GM18505 (cell line): ENCODE measurements at regions not wholly inside any gene's neighbourhood (a gene's known extent, or its start where the extent isn't known, plus 50 kb on each side); places are given as distances from the start of the nearest gene placed in this dataset.
"Not testable (repeated sequence)": the region's sequence is repeated elsewhere in the genome, so short reads cannot be mapped to it uniquely, and the experiment has no call there.

Source experiments
- ATAC-seq: cut with Tn5 transposase; IDR thresholded peaks from one replicate; pipeline ENCODE4 v1.9.1; 2021; ENCODE audit not compliant: unreplicated experiment
- POLR2A ChIP-seq: IDR thresholded peaks from 4 replicates; pipeline ENCODE4 v1.6.1; 2011; ENCODE audit warnings: borderline replicate concordance; ENCODE audit not compliant: insufficient read depth, insufficient read length; ENCODE audit errors: extremely low read depth

DNA sequence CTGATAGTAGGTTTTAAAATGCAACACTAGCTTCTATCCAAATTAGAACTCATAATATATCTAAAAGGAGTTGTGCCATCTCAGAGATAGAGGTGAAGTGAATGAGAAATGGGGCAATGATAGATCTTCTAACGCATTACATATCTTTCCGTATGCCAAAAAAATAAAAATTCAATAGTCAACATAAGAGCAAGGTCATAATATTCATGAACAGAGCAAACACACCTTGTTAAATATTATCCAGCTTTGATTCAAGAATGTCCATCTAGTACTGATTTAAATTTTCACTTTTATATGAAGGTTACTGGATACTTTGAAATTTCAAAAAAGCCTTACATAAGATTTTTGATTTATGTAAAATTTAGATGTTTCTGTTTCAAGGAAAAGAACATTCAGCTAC, 554.5 kb downstream of the NSUN3 start:
- no peak for ATAC-seq
- TF ChIP-seq POLR2A = no peak

DNA sequence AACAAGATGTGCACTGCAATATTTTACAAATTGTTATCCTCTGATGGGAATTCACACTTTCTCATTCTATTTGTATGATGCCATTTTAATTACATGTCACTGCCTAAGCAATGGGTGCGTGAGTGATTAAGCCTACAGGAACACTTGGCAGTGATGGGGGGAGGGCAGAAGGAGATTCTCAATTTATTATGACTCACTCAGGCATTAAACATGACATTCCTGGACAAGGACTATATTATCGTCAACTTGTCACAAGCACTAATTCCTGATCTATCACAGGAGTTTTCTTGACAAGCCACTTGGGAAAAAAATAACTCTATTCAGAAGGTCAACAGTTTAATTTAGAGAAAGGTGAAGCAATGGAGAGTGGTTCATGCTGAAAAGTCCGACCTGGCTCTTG, 556.8 kb downstream of the NSUN3 start:
- no peak for TF ChIP-seq POLR2A
- ATAC-seq = no peak

- TF ChIP-seq POLR2A = no peak
- ATAC-seq = no peak
These were observed 563.7 kb downstream of the NSUN3 start for GRCh38 chr3:94626573-94626972.

DNA sequence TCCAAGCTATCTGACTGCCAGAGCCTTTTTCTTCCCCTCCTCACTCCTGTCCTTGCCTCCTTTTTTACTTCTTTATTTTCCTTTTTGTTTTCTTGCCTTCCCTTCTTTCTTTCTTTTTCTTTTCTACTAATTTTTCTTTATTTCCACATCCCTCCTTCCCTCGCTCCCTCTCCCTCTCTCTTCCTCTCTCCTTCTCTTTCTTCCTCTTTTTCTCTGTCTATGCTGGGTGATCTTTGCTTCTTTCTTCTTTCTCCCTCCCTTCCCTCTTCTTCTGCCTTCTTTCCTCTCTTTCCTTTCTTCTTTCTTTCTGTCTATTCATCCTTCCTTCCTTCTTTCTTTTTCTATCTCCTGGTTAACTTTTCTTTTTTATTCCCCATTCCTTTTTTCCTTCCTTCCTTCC, 564.8 kb downstream of the NSUN3 start:
- TF ChIP-seq POLR2A = no peak

DNA sequence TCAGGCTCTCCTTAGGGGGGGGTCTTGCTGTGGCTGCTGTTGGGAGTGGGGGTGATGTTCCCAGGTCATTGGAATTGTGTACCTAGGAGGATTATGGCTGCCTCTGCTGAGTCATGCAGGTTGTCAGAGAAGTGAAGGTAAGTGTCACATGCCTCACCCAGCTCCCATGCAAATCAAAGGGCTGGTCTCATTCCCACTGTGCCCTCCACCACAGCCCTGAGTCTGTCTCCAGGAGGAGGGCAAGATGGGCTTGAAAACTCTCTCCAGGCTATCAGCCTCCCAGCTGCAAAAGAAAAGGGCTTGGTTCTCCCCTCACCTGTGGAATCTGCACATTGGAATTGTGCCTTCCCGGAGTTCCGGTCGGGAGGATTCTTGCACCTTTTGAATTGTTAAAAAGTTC, 580.5 kb downstream of the NSUN3 start:
- no peak for ATAC-seq
- no peak for TF ChIP-seq POLR2A

More for the DNA sequence above, 564.8 kb downstream of the NSUN3 start:
- no peak for ATAC-seq

- ATAC-seq = no peak
- TF ChIP-seq POLR2A = no peak
These were observed 582.9 kb downstream of the NSUN3 start for GRCh38 chr3:94645790-94646189.

DNA sequence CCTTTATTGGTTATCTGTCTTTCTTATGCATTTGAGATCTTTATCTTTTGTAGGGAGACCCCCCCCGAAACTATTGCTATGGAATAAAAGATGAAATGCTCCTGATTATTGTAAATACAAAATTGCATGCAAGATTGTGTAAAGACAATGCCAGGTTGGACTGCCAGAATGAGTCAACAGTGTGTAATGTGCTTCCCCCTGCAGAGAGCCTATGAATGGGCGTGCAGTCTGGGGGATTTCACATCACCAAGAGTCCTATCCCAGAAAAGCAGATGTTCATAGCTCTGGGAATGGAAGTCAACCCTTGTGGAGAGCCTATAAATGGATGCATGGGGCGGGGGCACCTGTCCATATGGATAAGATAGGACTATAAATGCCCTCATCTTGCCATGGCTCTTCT, 584.3 kb downstream of the NSUN3 start:
- no peak for ATAC-seq
- TF ChIP-seq POLR2A = no peak

DNA sequence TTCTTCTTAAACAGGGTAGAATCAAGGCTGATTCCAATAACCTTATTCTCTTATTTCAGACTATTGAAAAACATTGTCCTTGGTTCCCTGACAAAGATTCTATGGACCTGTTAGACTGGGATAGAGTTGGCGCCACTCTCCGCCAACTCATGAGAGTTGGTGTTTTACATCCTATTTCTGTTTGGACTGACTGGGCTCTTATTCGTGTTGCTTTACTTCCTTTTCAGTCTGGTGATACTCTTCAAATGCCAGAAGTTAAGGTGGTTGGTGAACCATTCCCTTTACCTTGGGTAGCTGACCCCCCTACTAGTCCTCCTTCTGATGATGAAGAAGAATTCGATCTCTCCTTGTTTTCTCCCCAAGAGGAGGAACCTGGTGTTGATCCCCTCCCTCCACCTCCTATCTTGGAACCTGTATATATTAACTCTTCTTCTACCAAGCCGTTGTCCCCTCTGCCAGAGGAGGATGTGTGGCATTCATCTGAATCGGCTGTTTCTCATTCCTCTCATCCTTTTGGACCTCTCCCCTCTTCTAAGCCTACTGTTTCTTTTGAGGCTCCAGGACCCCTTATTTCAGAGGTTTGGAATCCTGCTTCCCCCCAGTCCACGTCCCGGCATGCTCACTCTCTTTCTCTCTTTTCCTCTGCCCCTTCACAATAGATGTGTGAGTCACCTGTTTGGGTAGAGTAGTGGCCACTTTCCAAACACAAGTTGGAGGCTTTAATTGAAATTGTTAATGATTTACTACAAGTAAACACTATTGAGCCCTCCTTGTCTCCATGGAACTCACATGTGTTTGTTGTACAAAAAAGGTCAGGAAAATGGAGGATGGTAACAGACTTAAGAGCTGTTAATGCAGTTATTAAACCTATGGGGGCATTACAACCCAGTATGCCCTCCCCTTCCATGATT, 585.7 kb downstream of the NSUN3 start:
- ATAC-seq = not testable (repeated sequence)

GRCh38 chr3:94654096-94654495, 591.2 kb downstream of the NSUN3 start:
- no peak for ATAC-seq
- no peak for TF ChIP-seq POLR2A

- no peak for TF ChIP-seq POLR2A
- ATAC-seq = no peak
These were observed 603.1 kb downstream of the NSUN3 start for GRCh38 chr3:94665922-94666321.

DNA sequence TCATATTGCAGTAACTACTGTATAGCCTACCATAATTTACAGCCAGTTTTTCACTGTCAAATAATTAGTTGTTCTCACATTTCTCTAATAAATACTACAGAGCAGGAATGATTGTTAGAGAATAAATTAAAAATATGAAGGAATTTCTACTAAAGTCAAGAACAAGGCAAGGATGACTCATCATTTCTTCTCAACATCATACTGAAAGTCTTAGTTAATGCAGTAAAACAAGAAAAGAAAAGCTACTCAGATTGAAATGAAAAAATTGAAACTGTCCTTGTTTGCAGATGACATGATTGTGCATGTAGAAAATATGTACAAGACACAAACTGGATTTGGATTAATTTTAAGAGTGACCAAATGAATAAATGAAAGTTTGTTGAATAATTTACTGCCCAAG, 608.2 kb downstream of the NSUN3 start:
- no peak for ATAC-seq
- TF ChIP-seq POLR2A = no peak

DNA sequence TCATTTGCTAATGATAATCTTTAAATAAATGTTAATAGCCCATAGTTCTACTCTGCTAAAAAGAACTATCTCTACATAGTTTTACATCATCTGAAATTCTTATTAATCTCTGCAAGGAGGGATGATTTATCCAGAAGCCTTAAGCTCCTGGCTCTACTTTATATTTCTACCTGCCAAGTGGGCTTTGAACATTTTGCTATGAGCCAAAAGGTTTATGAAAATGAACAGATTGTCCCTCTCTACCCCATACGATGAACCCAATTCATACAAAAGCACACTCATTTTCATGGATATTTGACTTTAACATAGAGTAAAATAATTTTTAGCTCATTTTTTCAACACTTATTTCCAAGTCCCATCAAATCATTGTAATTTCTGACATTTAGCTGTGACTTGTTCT, 611.0 kb downstream of the NSUN3 start:
- ATAC-seq = no peak
- no peak for TF ChIP-seq POLR2A

- no peak for TF ChIP-seq POLR2A
- ATAC-seq = no peak
These were observed 623.3 kb downstream of the NSUN3 start for GRCh38 chr3:94686208-94686607.

DNA sequence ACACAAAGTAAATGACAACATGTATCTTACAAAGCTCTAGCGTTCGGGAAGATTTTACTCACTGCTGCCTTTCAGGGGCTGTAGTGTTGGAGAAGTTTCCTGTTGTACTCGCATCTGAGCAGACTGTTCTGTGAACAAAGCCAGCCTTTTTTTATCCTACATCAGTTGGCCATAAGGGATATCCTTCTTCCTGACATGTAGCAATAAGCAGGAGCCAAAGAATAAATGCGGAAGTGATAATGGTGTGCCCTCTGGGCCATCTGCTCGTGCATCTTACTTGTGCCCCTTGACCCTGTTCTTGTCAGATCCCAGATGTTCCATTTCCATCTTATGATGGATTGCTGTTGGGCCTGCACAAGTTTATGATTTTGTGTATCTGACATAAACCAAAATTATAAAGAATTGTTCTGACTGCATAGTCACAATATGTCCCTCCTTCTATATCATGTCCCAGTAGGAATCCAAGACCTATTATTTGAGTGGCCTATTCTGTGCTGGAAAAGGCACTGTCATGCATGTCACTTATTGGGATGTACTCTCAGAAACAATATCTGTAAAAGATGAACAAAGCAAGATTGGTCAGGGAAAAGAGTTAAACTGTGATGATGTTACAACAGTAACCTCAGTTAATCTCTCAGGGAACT, 631.3 kb downstream of the NSUN3 start:
- TF ChIP-seq POLR2A = no peak
- ATAC-seq = no peak
